OCI-LY1 (cell line): ENCODE measurements at regions not wholly inside any gene's neighbourhood (a gene's known extent, or its start where the extent isn't known, plus 50 kb on each side); places are given as distances from the start of the nearest gene placed in this dataset.

Experiments used
- CTCF ChIP-seq: fragments of 200-600 bp; sonication (generic), shearing (Covaris generic); IDR thresholded peaks from 2 replicates; pipeline ENCODE4 v1.5.1; 2017; ENCODE audit warnings: mild to moderate bottlenecking, antibody characterized with exemption, low read length, moderate library complexity, mixed read lengths
- EZH2 ChIP-seq: fragments of 200-600 bp; sonication (generic), shearing (Covaris generic); IDR thresholded peaks from 2 replicates; pipeline ENCODE4 v1.8.0; 2017; ENCODE audit warnings: borderline replicate concordance, mixed run types, mild to moderate bottlenecking, antibody characterized with exemption, low read length, moderate library complexity, mixed read lengths

DNA sequence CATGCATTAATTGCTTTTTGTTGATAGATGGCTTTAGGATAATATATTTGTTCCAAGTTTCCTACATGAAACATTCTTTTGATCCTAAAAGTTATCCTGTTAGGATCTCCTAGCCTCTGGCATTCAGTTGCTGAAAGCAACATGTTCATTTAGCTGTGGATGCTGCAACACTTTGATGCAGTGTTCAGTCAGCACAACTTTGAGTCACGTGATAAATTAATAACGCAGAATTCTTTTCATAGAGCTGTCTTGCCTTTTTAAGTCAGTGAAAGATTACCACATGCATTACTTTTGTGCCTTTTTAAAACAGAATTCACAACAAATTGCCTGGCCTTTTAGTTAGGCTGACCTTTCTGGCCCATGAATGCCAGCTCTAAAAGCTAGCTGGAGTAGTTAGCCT, 1467.9 kb upstream of the ZEB2 start:
- TF ChIP-seq CTCF = no peak
- no peak for TF ChIP-seq EZH2
